H1 (cell line): ENCODE measurements at regions not wholly inside any gene's neighbourhood (a gene's known extent, or its start where the extent isn't known, plus 50 kb on each side); places are given as distances from the start of the nearest gene placed in this dataset.

Experiments
- BACH1 ChIP-seq: IDR thresholded peaks from 2 replicates; pipeline ENCODE4 v1.6.1; 2012; ENCODE audit warnings: low read length, improper control_type of control experiment
- EZH2 ChIP-seq: fragments of 200-600 bp; sonication (generic); IDR thresholded peaks from 2 replicates; pipeline ENCODE4 v1.7.1; 2012; ENCODE audit warnings: low read depth, mild to moderate bottlenecking, moderate library complexity, low read length, inconsistent platforms; ENCODE audit not compliant: severe bottlenecking
- GABPA ChIP-seq: IDR thresholded peaks from 2 replicates; pipeline ENCODE4 v1.6.1; 2011; ENCODE audit warnings: mild to moderate bottlenecking, low read length, moderate library complexity, borderline replicate concordance; ENCODE audit not compliant: insufficient read depth
- RNF2 ChIP-seq: fragments of 200-900, 300-1000 bp; sonication (generic); IDR thresholded peaks from 2 replicates; pipeline ENCODE4 v1.7.1; 2016; ENCODE audit warnings: borderline replicate concordance, low read depth, mild to moderate bottlenecking, antibody characterized with exemption, low read length; ENCODE audit not compliant: poor library complexity, severe bottlenecking; ENCODE audit errors: missing control alignments
- TCF12 ChIP-seq: IDR thresholded peaks from 2 replicates; pipeline ENCODE4 v1.6.1; 2011; ENCODE audit warnings: low read depth, mild to moderate bottlenecking, low read length

- TF ChIP-seq TCF12 (no peak), EZH2 (no peak), RNF2 (no peak), BACH1 (no peak), GABPA (no peak)
Measured at GRCh38 chr16:5393070-5393469, 295.5 kb upstream of the EEF2KMT start (continued).
